Right atrium auricular region (tissue), 2 donors: ENCODE measurements at regions not wholly inside any gene's neighbourhood (a gene's known extent, or its start where the extent isn't known, plus 50 kb on each side); places are given as distances from the start of the nearest gene placed in this dataset.
"Not testable (repeated sequence)": the region's sequence is repeated elsewhere in the genome, so short reads cannot be mapped to it uniquely, and the experiment has no call there.

Source experiments
- DNase-seq: peaks from one replicate; pipeline ENCODE4 v3.0.0-alpha.2; 2019; ENCODE audit warnings: low spot score
- H3K27ac ChIP-seq, 2 donors: fragments of 200-600 bp; sonication (generic); 1 replicate in 1 of 2; 2 replicates in 1 of 2; pipeline ENCODE4 v1.5.1; 2016 to 2019
- H3K27me3 ChIP-seq, 2 donors: fragments of 200-600 bp; sonication (generic); one replicate each; pipeline versions ENCODE4 v1.5.1 to v1.6.0; 2017 to 2019
- H3K36me3 ChIP-seq: fragments of 200-600 bp; sonication (generic); one replicate; pipeline ENCODE4 v1.5.1; 2016
- H3K4me1 ChIP-seq, 2 donors: fragments of 200-600 bp; sonication (generic); one replicate each; pipeline versions ENCODE4 v1.5.1 to v1.6.0; 2017 to 2019
- H3K4me3 ChIP-seq, 2 donors: fragments of 200-600 bp; sonication (generic); 1 replicate in 1 of 2; 2 replicates in 1 of 2; pipeline ENCODE4 v1.5.1; 2017 to 2019; ENCODE audit warnings: mild to moderate bottlenecking in 1 of 2, moderate library complexity in 1 of 2
- H3K9me3 ChIP-seq, 2 donors: fragments of 200-600 bp; sonication (generic); one replicate each; pipeline ENCODE4 v1.5.1; 2019
- CTCF ChIP-seq, 2 donors: fragments of 200-600 bp; sonication (generic); IDR thresholded peaks; one replicate each; pipeline ENCODE4 v1.5.1; 2019; ENCODE audit warnings: antibody characterized with exemption in 2 of 2

GRCh38 chr6:111925296-111925695 is 52.0 kb upstream of the FYN start:
- Histone ChIP-seq H3K27ac (no peak overlapping the region), H3K27me3 (no peaks in the 10 kb centered on the region), H3K4me1 (no peaks in the 10 kb centered on the region), H3K36me3 (no peaks in the 10 kb centered on the region), H3K4me3 (no peak overlapping the region), H3K9me3 (no peaks in the 10 kb centered on the region)
- no peak for DNase-seq
- TF ChIP-seq CTCF (IDR thresholded peaks at IDR 0.05) = no peak

- no peak for DNase-seq
- Histone ChIP-seq H3K4me3 (no peak overlapping the region), H3K36me3 (no peaks in the 10 kb centered on the region), H3K27me3 (no peaks in the 10 kb centered on the region), H3K4me1 (no peaks in the 10 kb centered on the region), H3K9me3 (peaks cover 0 to 2% of the 10 kb centered on the region in 2 donors), H3K27ac (no peak overlapping the region)
- no peak for TF ChIP-seq CTCF (IDR thresholded peaks at IDR 0.05)
These were observed 53.6 kb upstream of the FYN start for GRCh38 chr6:111926731-111927302.

- H3K4me1 ChIP-seq = no peaks in the 10 kb centered on the region
- H3K27me3 ChIP-seq = no peaks in the 10 kb centered on the region
- no peaks in the 10 kb centered on the region for H3K36me3 ChIP-seq
- TF ChIP-seq CTCF (IDR thresholded peaks at IDR 0.05) = no peak
- H3K4me3 ChIP-seq = no peak overlapping the region
- H3K9me3 ChIP-seq = peaks cover 0 to 7% of the 10 kb centered on the region in 2 donors
- H3K27ac ChIP-seq = no peak overlapping the region
- DNase-seq = no peak
These were observed 54.1 kb upstream of the FYN start for GRCh38 chr6:111927321-111927720.

- Histone ChIP-seq H3K27me3 (no peaks in the 10 kb centered on the region), H3K36me3 (no peaks in the 10 kb centered on the region), H3K27ac (no peak overlapping the region), H3K4me3 (no peak overlapping the region), H3K9me3 (peaks cover 0 to 8% of the 10 kb centered on the region in 2 donors), H3K4me1 (no peaks in the 10 kb centered on the region)
- no peak for TF ChIP-seq CTCF (IDR thresholded peaks at IDR 0.05)
- DNase-seq = no peak
These were observed 54.9 kb upstream of the FYN start for GRCh38 chr6:111928139-111928538.

GRCh38 chr6:111934611-111935010 is 61.4 kb upstream of the FYN start:
- not testable (repeated sequence) for DNase-seq, H3K9me3 ChIP-seq, H3K27ac ChIP-seq, H3K36me3 ChIP-seq, H3K27me3 ChIP-seq, H3K4me3 ChIP-seq, H3K4me1 ChIP-seq

GRCh38 chr6:111936718-111937117 is 63.5 kb upstream of the FYN start:
- no peak for DNase-seq

More at GRCh38 chr6:111936718-111937117, 63.5 kb upstream of the FYN start:
- no peak overlapping the region for H3K4me3 ChIP-seq
- H3K27ac ChIP-seq = no peak overlapping the region
- no peaks in the 10 kb centered on the region for H3K36me3 ChIP-seq
- no peak for TF ChIP-seq CTCF (IDR thresholded peaks at IDR 0.05)
- H3K27me3 ChIP-seq = no peaks in the 10 kb centered on the region
- no peaks in the 10 kb centered on the region for H3K4me1 ChIP-seq
- H3K9me3 ChIP-seq = peaks cover 0 to 8% of the 10 kb centered on the region in 2 donors
